Keratinocyte (primary cell): ENCODE measurements at regions not wholly inside any gene's neighbourhood (a gene's known extent, or its start where the extent isn't known, plus 50 kb on each side); places are given as distances from the start of the nearest gene placed in this dataset.
"Not testable (repeated sequence)": the region's sequence is repeated elsewhere in the genome, so short reads cannot be mapped to it uniquely, and the experiment has no call there.

Experiments used
- DNase-seq: peaks from one replicate; pipeline ENCODE4 v3.0.0-alpha.2; 2011; ENCODE audit warnings: low read depth, missing footprints, low spot score
- FAIRE-seq: peaks from 2 replicates; lab custom pipeline; 2011; peaks lifted over from hg19 to GRCh38; lab: Jason Lieb, UNC
- H2AFZ ChIP-seq: 2 replicates; pipeline ENCODE4 v1.6.0; 2012; ENCODE audit warnings: low read length, control low read depth, inconsistent platforms; ENCODE audit not compliant: control insufficient read depth
- H3K27ac ChIP-seq: 2 replicates; pipeline ENCODE4 v1.5.1; 2011; ENCODE audit warnings: low read length; ENCODE audit not compliant: control insufficient read depth, insufficient read depth
- H3K27me3 ChIP-seq: 3 replicates; pipeline ENCODE4 v1.6.0; 2011; ENCODE audit warnings: low read length; ENCODE audit not compliant: control insufficient read depth, insufficient read depth; ENCODE audit errors: extremely low read depth
- H3K36me3 ChIP-seq, 2 experiments: 2 replicates in 1 of 2; 3 replicates in 1 of 2; pipeline ENCODE4 v1.5.1; 2011; ENCODE audit warnings: low read length in 2 of 2, mild to moderate bottlenecking in 1 of 2; ENCODE audit not compliant: control insufficient read depth in 2 of 2, insufficient read depth in 2 of 2; ENCODE audit errors: extremely low read depth in 1 of 2
- H3K4me1 ChIP-seq: 3 replicates; pipeline ENCODE4 v1.5.1; 2011; ENCODE audit warnings: low read length; ENCODE audit not compliant: control insufficient read depth, insufficient read depth; ENCODE audit errors: extremely low read depth
- H3K4me2 ChIP-seq: 3 replicates; pipeline ENCODE4 v1.6.0; 2011; ENCODE audit warnings: low read depth, low read length; ENCODE audit not compliant: control insufficient read depth, insufficient read depth; ENCODE audit errors: extremely low read depth
- H3K4me3 ChIP-seq, 3 experiments: fragments of 200-600 bp in 1 of 3; sonication (generic) in 1 of 3; 2 replicates in 2 of 3; 3 replicates in 1 of 3; pipeline ENCODE4 v1.5.1; 2011 to 2016; ENCODE audit warnings: low read length in 3 of 3, mild to moderate bottlenecking in 3 of 3, control low read depth in 2 of 3, inconsistent platforms in 1 of 3, low read depth in 1 of 3, mixed read lengths in 1 of 3, mixed run types in 1 of 3, moderate library complexity in 1 of 3; ENCODE audit not compliant: control insufficient read depth in 2 of 3, insufficient read depth in 2 of 3; ENCODE audit errors: extremely low read depth in 1 of 3
- H3K79me2 ChIP-seq: 2 replicates; pipeline ENCODE4 v1.6.0; 2012; ENCODE audit warnings: low read length; ENCODE audit not compliant: control insufficient read depth, insufficient read depth
- H3K9ac ChIP-seq: 3 replicates; pipeline ENCODE4 v1.6.0; 2011; ENCODE audit warnings: low read length; ENCODE audit not compliant: control insufficient read depth, insufficient read depth; ENCODE audit errors: extremely low read depth
- H3K9me1 ChIP-seq: 3 replicates; pipeline ENCODE4 v1.6.0; 2011; ENCODE audit warnings: low read length; ENCODE audit not compliant: control insufficient read depth, insufficient read depth; ENCODE audit errors: extremely low read depth
- H3K9me3 ChIP-seq: 2 replicates; pipeline ENCODE4 v1.5.1; 2012; ENCODE audit warnings: low read depth, low read length; ENCODE audit not compliant: control insufficient read depth
- H4K20me1 ChIP-seq: 3 replicates; pipeline ENCODE4 v1.6.0; 2011; ENCODE audit warnings: low read length; ENCODE audit not compliant: control insufficient read depth, insufficient read depth; ENCODE audit errors: extremely low read depth
- CTCF ChIP-seq, 3 experiments: IDR thresholded peaks in 1 of 3; conservative IDR thresholded peaks in 1 of 3; optimal IDR thresholded peaks in 1 of 3; 2 replicates in 2 of 3; 3 replicates in 1 of 3; pipeline versions ENCODE3 to v1.5.1; 2011; ENCODE audit warnings: low read length in 3 of 3, mild to moderate bottlenecking in 3 of 3, moderate library complexity in 2 of 3, control low read depth in 1 of 3, inconsistent platforms in 1 of 3; ENCODE audit not compliant: insufficient read depth in 2 of 3; ENCODE audit errors: extremely low read depth in 1 of 3
- EZH2 ChIP-seq: IDR thresholded peaks from one replicate; pipeline ENCODE4 v1.6.1; 2012; ENCODE audit warnings: inconsistent platforms, mild to moderate bottlenecking, low read length, moderate library complexity
- dilution Hi-C: fragments of 300-500 bp; cut with MboI; formaldehyde crosslinking; loops from one replicate; pipeline ENCODE4 v1.7.0; 2020; ENCODE audit warnings: low sequenced_read_pairs; ENCODE audit not compliant: extremely low pct_ligation_motif_present

- DNase-seq (no peak), FAIRE-seq (no peak)
- Histone ChIP-seq H3K4me1 (no peaks in the 10 kb centered on the region), H3K9ac (no peak overlapping the region), H3K36me3 (no peaks in the 10 kb centered on the region), H3K27ac (no peak overlapping the region), H3K9me3 (no peaks in the 10 kb centered on the region), H3K79me2 (no peaks in the 10 kb centered on the region), H3K4me3 (no peak overlapping the region), H3K4me2 (no peak overlapping the region), H2AFZ (no peak overlapping the region), H4K20me1 (no peaks in the 10 kb centered on the region), H3K27me3 (no peaks in the 10 kb centered on the region), H3K9me1 (no peaks in the 10 kb centered on the region)
- TF ChIP-seq CTCF (optimal IDR thresholded peaks at IDR 0.05 in 1 of 3, IDR thresholded peaks at IDR 0.05 in 1 of 3, conservative IDR thresholded peaks at IDR 0.05 in 1 of 3; ENCODE audit: extremely low read depth in 1 of 3, insufficient read depth in 2 of 3, low read length in 3 of 3) (no peak), EZH2 (no peak)
- dilution Hi-C loops, result no loop called here
These were observed 214.8 kb upstream of the BTBD3 start for GRCh38 chr20:11702721-11703518.

GRCh38 chr20:11705512-11705911, 212.2 kb upstream of the BTBD3 start:
- no peak for TF ChIP-seq EZH2
- no peak for TF ChIP-seq CTCF (optimal IDR thresholded peaks at IDR 0.05 in 1 of 3, IDR thresholded peaks at IDR 0.05 in 1 of 3, conservative IDR thresholded peaks at IDR 0.05 in 1 of 3; ENCODE audit: extremely low read depth in 1 of 3, insufficient read depth in 2 of 3, low read length in 3 of 3)
- FAIRE-seq, result no peak
- Histone ChIP-seq H3K4me1 (no peaks in the 10 kb centered on the region), H3K27ac (no peak overlapping the region), H4K20me1 (no peaks in the 10 kb centered on the region), H3K36me3 (no peaks in the 10 kb centered on the region), H3K9me3 (no peaks in the 10 kb centered on the region), H2AFZ (no peak overlapping the region), H3K4me2 (no peak overlapping the region), H3K4me3 (no peak overlapping the region), H3K79me2 (no peaks in the 10 kb centered on the region), H3K27me3 (no peaks in the 10 kb centered on the region), H3K9me1 (no peaks in the 10 kb centered on the region), H3K9ac (no peak overlapping the region)
- no peak for DNase-seq
- dilution Hi-C loops, result no loop called here

- H3K9me1 ChIP-seq, H3K9me3 ChIP-seq, H3K36me3 ChIP-seq, H3K4me1 ChIP-seq, DNase-seq, H3K4me2 ChIP-seq, H3K27ac ChIP-seq, H3K27me3 ChIP-seq, H4K20me1 ChIP-seq, dilution Hi-C loops, FAIRE-seq, H3K4me3 ChIP-seq, H3K79me2 ChIP-seq, H2AFZ ChIP-seq, H3K9ac ChIP-seq: not testable (repeated sequence)
These were observed 209.5 kb upstream of the BTBD3 start for GRCh38 chr20:11708223-11708622.
